Parathyroid adenoma (tissue), 2 donors: ENCODE measurements at regions not wholly inside any gene's neighbourhood (a gene's known extent, or its start where the extent isn't known, plus 50 kb on each side); places are given as distances from the start of the nearest gene placed in this dataset.

ENCODE experiments used
- H2AFZ ChIP-seq: fragments of 300-600 bp; sonication (generic); one replicate; pipeline ENCODE4 v1.7.0; 2017; ENCODE audit warnings: antibody characterized with exemption, mild to moderate bottlenecking
- H3K27ac ChIP-seq: fragments of 300-600 bp; sonication (generic); one replicate; pipeline ENCODE4 v1.7.0; 2017
- H3K27me3 ChIP-seq: fragments of 300-600 bp; sonication (generic); one replicate; pipeline ENCODE4 v1.7.0; 2017; ENCODE audit warnings: low read length; ENCODE audit not compliant: control insufficient read depth, insufficient read depth
- H3K36me3 ChIP-seq: fragments of 300-600 bp; sonication (generic); one replicate; pipeline ENCODE4 v1.7.0; 2017; ENCODE audit warnings: low read length; ENCODE audit not compliant: control insufficient read depth, insufficient read depth
- H3K4me1 ChIP-seq: fragments of 300-600 bp; sonication (generic); one replicate; pipeline ENCODE4 v1.7.0; 2017; ENCODE audit warnings: control low read depth
- H3K4me2 ChIP-seq: fragments of 300-600 bp; sonication (generic); one replicate; pipeline ENCODE4 v1.7.0; 2017; ENCODE audit warnings: low read length
- H3K4me3 ChIP-seq: fragments of 300-600 bp; sonication (generic); one replicate; pipeline ENCODE4 v1.7.0; 2017; ENCODE audit warnings: low read depth, low read length
- H3K79me2 ChIP-seq: fragments of 300-600 bp; sonication (generic); one replicate; pipeline ENCODE4 v1.7.0; 2017; ENCODE audit warnings: control low read depth
- H3K9ac ChIP-seq: fragments of 300-600 bp; sonication (generic); one replicate; pipeline ENCODE4 v1.7.0; 2017; ENCODE audit warnings: mild to moderate bottlenecking
- H3K9me3 ChIP-seq: fragments of 300-600 bp; sonication (generic); one replicate; pipeline ENCODE4 v1.7.0; 2017; ENCODE audit warnings: low read length; ENCODE audit not compliant: control insufficient read depth
- CTCF ChIP-seq: fragments of 300-600 bp; sonication (generic); IDR thresholded peaks from one replicate; pipeline ENCODE4 v1.7.0; 2017; ENCODE audit warnings: antibody characterized with exemption, mild to moderate bottlenecking
- donor health status: primary hyperparathyroidism.

DNA sequence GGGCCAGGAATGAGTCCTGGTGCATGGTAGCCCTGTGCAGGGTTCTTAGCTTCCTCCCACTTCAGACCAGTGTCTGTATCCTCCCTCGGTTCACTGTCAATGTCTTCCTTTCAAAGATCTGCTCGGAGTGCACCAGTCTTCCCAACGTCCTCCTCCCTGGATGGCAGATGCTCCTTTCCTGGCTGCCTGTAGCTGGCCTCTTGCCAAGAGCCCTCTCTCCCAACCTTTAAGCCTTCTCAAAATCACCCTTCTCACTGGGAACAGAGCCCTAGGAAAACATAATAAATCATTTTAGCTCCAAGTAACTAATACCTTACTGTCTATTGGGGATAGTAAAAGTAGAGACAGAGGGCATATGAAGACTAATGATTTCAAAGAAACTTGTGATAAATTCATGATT, 490.6 kb downstream of the CCSER2 start:
- Histone ChIP-seq H2AFZ (no peak overlapping the region), H3K27ac (no peak overlapping the region), H3K9me3 (peaks cover 2% of the 10 kb centered on the region), H3K27me3 (no peaks in the 10 kb centered on the region), H3K4me3 (no peak overlapping the region), H3K4me2 (no peak overlapping the region), H3K4me1 (no peaks in the 10 kb centered on the region), H3K9ac (no peak overlapping the region), H3K79me2 (no peaks in the 10 kb centered on the region), H3K36me3 (no peaks in the 10 kb centered on the region)
- TF ChIP-seq CTCF: no peak

DNA sequence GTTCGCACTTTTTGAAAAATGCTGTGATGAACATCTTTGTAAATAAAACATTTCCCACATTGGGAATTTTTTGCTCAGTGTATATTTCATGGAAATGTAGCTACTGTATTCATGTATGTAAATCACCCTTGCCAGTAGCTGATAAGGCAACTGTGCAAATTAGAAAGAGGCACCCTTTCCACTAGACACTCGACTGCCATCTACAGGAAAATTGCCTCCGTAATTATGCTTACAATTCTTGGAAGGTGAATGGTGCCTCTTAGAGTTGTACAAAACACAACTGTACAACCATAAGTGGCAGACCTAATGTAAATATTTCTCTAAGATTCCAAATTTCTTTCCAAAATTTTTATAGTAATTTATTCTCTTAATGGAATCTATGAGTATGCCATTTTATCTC, 491.7 kb downstream of the CCSER2 start:
- no peak overlapping the region for H3K9ac ChIP-seq
- no peaks in the 10 kb centered on the region for H3K4me1 ChIP-seq
- H2AFZ ChIP-seq: no peak overlapping the region
- no peaks in the 10 kb centered on the region for H3K36me3 ChIP-seq
- TF ChIP-seq CTCF: no peak
- H3K4me2 ChIP-seq: no peak overlapping the region
- H3K27ac ChIP-seq: no peak overlapping the region
- H3K9me3 ChIP-seq: no peaks in the 10 kb centered on the region
- no peaks in the 10 kb centered on the region for H3K27me3 ChIP-seq
- no peak overlapping the region for H3K4me3 ChIP-seq
- no peaks in the 10 kb centered on the region for H3K79me2 ChIP-seq

DNA sequence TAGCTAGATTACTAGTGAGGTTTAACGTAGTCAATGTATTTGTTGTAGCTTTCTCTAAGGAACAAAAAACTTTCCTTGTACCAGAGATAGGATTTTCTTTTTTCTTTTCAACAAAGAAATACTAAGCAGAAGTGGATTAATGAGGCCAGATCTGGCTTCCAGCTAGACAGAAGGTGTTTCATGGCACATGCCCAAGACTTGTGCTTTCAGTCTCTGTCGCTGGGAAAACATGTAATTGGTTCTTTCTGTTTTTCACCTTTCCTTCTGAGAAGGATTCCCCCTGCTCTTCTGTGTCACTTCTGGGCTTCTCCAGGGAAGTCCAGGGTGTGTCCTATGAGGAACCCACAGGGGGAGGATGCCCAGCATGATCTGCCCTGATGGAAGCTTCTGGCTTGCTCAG, 492.2 kb downstream of the CCSER2 start:
- no peak overlapping the region for H3K4me3 ChIP-seq
- no peaks in the 10 kb centered on the region for H3K4me1 ChIP-seq
- H3K27me3 ChIP-seq: no peaks in the 10 kb centered on the region
- H3K9ac ChIP-seq: no peak overlapping the region
- no peak for TF ChIP-seq CTCF
- H3K9me3 ChIP-seq: no peaks in the 10 kb centered on the region
- no peak overlapping the region for H3K27ac ChIP-seq
- H3K36me3 ChIP-seq: no peaks in the 10 kb centered on the region
- H3K4me2 ChIP-seq: no peak overlapping the region
- H3K79me2 ChIP-seq: no peaks in the 10 kb centered on the region
- no peak overlapping the region for H2AFZ ChIP-seq

GRCh38 chr10:84822931-84823630, 494.7 kb downstream of the CCSER2 start:
- H3K27ac ChIP-seq: no peak overlapping the region
- no peak overlapping the region for H3K4me3 ChIP-seq
- H3K36me3 ChIP-seq: no peaks in the 10 kb centered on the region
- no peak overlapping the region for H3K4me2 ChIP-seq
- H3K27me3 ChIP-seq: no peaks in the 10 kb centered on the region
- no peaks in the 10 kb centered on the region for H3K9me3 ChIP-seq
- no peaks in the 10 kb centered on the region for H3K4me1 ChIP-seq
- H3K79me2 ChIP-seq: no peaks in the 10 kb centered on the region
- no peak overlapping the region for H2AFZ ChIP-seq
- no peak for TF ChIP-seq CTCF
- no peak overlapping the region for H3K9ac ChIP-seq

- Histone ChIP-seq H3K36me3 (no peaks in the 10 kb centered on the region), H3K9me3 (no peaks in the 10 kb centered on the region), H3K9ac (no peak overlapping the region), H3K27me3 (no peaks in the 10 kb centered on the region), H3K4me1 (no peaks in the 10 kb centered on the region), H3K4me2 (no peak overlapping the region), H3K79me2 (no peaks in the 10 kb centered on the region), H2AFZ (no peak overlapping the region), H3K27ac (no peak overlapping the region), H3K4me3 (no peak overlapping the region)
- TF ChIP-seq CTCF: no peak
Observed at GRCh38 chr10:84824525-84824924, 496.1 kb downstream of the CCSER2 start.
